MG63 (cell line): ENCODE measurements at regions not wholly inside any gene's neighbourhood (a gene's known extent, or its start where the extent isn't known, plus 50 kb on each side); places are given as distances from the start of the nearest gene placed in this dataset.
"Not testable (repeated sequence)": the region's sequence is repeated elsewhere in the genome, so short reads cannot be mapped to it uniquely, and the experiment has no call there.

Source experiments
- DNase-seq: peaks from one replicate; pipeline ENCODE4 v3.0.0-alpha.2; 2020
- H3K27me3 ChIP-seq: fragments of 250-450 bp; sonication (Bioruptor Pico); 2 replicates; pipeline ENCODE4 v1.5.1; 2020; ENCODE audit warnings: mild to moderate bottlenecking, moderate library complexity
- H3K36me3 ChIP-seq: fragments of 250-450 bp; sonication (Bioruptor Pico); 2 replicates; pipeline ENCODE4 v1.5.1; 2020; ENCODE audit warnings: mild to moderate bottlenecking, moderate library complexity
- H3K4me3 ChIP-seq: fragments of 250-450 bp; sonication (Bioruptor Pico); 2 replicates; pipeline ENCODE4 v1.5.1; 2020; ENCODE audit warnings: mild to moderate bottlenecking, moderate library complexity
- H3K9me3 ChIP-seq: fragments of 250-450 bp; sonication (Bioruptor Pico); 2 replicates; pipeline ENCODE4 v1.5.1; 2020; ENCODE audit warnings: mild to moderate bottlenecking, moderate library complexity

DNA sequence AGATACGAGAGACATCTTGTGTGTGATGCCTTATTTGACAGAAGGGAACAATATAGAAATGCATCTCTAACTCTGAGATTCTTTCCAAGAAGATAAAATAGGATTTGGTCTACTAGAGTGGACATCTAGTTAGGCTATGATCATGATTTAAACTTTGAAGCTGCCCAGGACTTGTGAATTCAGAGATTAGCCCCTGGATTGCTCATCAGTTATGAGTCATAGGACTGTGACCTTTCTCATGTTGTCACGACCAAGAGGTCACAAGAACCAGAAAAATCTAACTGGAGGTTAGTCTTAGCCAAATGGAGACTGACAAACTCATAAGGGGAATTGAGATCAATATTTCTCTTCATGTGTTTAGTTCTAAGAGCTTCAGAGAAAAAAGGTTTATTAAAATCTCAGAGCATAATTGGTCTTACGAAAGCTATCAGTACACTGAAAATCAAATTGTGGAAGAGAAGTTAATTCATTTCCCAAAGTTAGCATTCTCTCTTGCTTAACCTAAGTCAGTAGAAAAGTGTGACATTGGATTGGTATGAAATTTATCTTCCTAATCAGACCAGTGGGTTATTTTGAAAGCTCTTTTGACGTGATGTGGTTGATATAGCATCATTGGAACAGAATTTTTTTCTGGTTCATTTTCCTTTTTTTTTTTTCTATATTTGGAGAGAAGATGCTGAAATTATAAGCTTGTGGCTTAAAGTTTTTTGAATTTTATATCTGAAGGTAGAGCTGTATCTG, 245.7 kb downstream of the RNF144B start:
- Histone ChIP-seq H3K27me3 (no peaks in the 10 kb centered on the region), H3K4me3 (no peak overlapping the region), H3K36me3 (no peaks in the 10 kb centered on the region), H3K9me3 (no peaks in the 10 kb centered on the region)
- DNase-seq, result no peak

GRCh38 chr6:18634912-18635311, 247.8 kb downstream of the RNF144B start:
- Histone ChIP-seq H3K36me3 (no peaks in the 10 kb centered on the region), H3K4me3 (no peak overlapping the region), H3K9me3 (no peaks in the 10 kb centered on the region), H3K27me3 (no peaks in the 10 kb centered on the region)
- no peak for DNase-seq

DNA sequence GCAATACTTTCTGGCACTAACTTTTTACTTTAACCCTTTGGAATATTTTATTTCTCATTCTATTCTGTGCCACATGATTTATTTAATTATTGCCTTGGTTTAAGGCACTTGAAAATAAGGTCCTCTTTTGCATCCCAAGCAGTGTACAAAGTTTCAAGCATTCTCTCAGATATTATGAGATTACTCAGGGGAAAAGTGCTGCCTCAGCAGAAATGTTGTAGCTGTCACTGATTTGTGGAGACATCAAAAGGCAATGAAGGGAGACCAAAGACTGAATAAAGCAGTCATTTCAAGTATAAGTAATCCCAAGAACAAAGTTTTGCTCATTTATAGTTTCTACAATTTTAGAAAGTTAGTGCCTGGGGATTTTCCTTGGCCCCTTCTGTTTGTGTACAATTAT, 253.0 kb downstream of the RNF144B start:
- Histone ChIP-seq H3K4me3 (no peak overlapping the region), H3K27me3 (no peaks in the 10 kb centered on the region), H3K36me3 (no peaks in the 10 kb centered on the region), H3K9me3 (no peaks in the 10 kb centered on the region)
- no peak for DNase-seq

- Histone ChIP-seq H3K27me3 (no peaks in the 10 kb centered on the region), H3K9me3 (no peaks in the 10 kb centered on the region), H3K36me3 (no peaks in the 10 kb centered on the region), H3K4me3 (no peak overlapping the region)
- DNase-seq, result no peak
Observed at GRCh38 chr6:18640754-18641153, 253.6 kb downstream of the RNF144B start.

- Histone ChIP-seq H3K36me3 (no peaks in the 10 kb centered on the region), H3K4me3 (no peak overlapping the region), H3K9me3 (no peaks in the 10 kb centered on the region), H3K27me3 (no peaks in the 10 kb centered on the region)
- DNase-seq, result no peak
Observed at GRCh38 chr6:18654821-18655220, 267.7 kb downstream of the RNF144B start.

GRCh38 chr6:18656506-18656905, 269.4 kb downstream of the RNF144B start:
- DNase-seq, result no peak
- Histone ChIP-seq H3K4me3 (no peak overlapping the region), H3K27me3 (no peaks in the 10 kb centered on the region), H3K36me3 (no peaks in the 10 kb centered on the region), H3K9me3 (no peaks in the 10 kb centered on the region)

DNA sequence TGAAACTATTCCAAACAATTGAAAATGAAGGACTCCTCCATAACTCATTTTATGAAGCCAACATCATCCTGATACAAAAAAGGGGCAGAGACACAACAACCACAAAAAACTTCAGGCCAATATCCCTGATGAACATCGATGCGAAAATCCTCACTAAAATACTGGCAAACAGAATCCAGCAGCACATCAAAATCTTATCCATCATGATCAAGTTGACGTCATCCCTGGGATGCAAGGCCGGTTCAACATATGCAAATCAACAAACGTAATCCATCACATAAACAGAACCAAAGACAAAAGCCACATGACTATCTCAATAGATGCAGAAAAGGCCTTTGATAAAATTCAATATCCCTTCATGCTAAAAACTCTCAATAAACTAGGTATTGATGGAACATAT, 272.8 kb downstream of the RNF144B start:
- not testable (repeated sequence) for H3K4me3 ChIP-seq, H3K36me3 ChIP-seq, H3K27me3 ChIP-seq, H3K9me3 ChIP-seq, DNase-seq

- no peaks in the 10 kb centered on the region for H3K27me3 ChIP-seq
- no peak for DNase-seq
Observed at GRCh38 chr6:18663011-18663410, 275.9 kb downstream of the RNF144B start.

DNA sequence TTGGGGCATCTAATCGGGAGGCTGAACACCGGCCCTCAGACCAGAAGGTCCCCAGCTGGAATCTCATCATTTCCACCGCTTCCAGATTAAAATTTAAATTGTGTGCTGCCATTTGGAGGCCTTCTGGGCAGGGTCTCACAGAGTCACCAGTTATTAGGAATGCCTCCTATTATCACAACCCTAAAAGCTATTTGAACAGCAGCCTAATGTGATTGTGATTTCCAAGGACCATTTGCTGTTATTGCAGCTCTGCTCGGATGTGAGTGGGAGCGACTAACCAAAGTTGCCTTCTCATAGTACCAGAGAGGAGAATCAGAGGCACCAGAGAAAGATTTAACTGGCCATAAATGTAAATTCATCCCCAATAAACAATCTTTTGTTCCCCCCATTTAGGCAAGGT, 277.3 kb downstream of the RNF144B start:
- Histone ChIP-seq H3K36me3 (no peaks in the 10 kb centered on the region), H3K4me3 (no peak overlapping the region), H3K27me3 (no peaks in the 10 kb centered on the region), H3K9me3 (no peaks in the 10 kb centered on the region)
- no peak for DNase-seq

More at GRCh38 chr6:18663011-18663410, 275.9 kb downstream of the RNF144B start:
- H3K4me3 ChIP-seq, result no peak overlapping the region
- H3K9me3 ChIP-seq, result no peaks in the 10 kb centered on the region
- H3K36me3 ChIP-seq, result no peaks in the 10 kb centered on the region

DNA sequence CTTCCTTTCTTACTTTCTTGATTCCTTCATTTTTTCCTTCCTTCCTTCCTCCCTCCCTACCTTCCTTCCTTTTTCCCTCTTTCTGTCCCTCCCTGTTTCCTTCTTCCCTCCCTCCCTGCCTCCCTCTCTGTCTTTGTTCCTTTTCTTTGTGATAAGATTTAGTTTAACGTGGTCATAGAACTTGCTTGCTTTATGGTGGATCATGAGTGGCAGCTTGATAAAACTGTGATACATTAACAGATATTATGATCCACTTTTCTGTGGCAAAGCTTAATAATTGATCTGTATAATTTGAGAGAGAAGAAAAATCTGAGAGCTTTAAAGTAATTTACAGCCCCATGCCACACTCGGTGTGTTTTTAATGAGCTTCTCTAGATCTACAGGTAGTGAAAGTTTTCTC, 280.5 kb downstream of the RNF144B start:
- Histone ChIP-seq H3K27me3 (no peaks in the 10 kb centered on the region), H3K9me3 (no peaks in the 10 kb centered on the region), H3K4me3 (no peak overlapping the region), H3K36me3 (no peaks in the 10 kb centered on the region)
- no peak for DNase-seq

DNA sequence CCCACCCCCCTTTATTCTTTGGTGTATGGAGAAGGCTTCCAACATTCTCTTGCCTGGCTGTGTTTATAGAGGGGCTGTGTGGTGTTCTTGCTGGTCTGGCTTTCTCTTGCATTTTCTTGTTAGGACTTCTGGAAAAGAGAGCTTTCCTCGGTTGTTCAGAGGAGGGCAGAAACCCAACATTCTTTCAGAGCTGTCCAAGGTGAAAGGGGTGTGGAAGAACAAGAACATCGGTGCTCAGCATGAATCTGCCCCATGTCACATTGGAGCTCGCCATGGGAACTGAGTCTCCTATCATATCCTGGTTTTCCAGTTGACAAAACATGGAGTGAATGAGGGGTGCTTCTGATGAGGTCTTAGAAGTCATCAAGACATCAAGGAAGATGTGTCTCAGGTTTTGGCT, 281.8 kb downstream of the RNF144B start:
- Histone ChIP-seq H3K27me3 (no peaks in the 10 kb centered on the region), H3K9me3 (no peaks in the 10 kb centered on the region), H3K36me3 (no peaks in the 10 kb centered on the region), H3K4me3 (no peak overlapping the region)
- DNase-seq, result no peak

DNA sequence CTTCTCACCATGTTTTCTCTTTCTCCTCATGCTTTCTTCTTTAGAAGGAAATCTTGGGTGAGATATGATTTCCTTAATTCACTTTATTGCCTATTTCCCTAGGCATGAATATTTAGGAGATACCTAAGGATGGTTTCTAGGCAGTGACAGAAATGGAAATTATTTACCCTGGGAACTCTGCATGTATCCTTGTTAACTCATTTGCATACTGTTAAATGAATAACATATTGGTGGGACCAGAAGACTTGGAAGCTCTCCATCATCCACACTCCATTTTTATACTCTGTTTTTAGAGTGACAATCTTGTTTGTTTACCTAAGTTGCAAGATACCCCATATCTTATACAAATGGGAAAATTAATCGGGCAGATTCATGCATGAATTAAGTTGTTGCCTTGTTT, 285.7 kb downstream of the RNF144B start:
- Histone ChIP-seq H3K9me3 (no peaks in the 10 kb centered on the region), H3K36me3 (no peaks in the 10 kb centered on the region), H3K4me3 (no peak overlapping the region)

GRCh38 chr6:18674346-18674745, 287.2 kb downstream of the RNF144B start:
- Histone ChIP-seq H3K27me3 (no peaks in the 10 kb centered on the region), H3K36me3 (no peaks in the 10 kb centered on the region), H3K4me3 (no peak overlapping the region), H3K9me3 (no peaks in the 10 kb centered on the region)
- DNase-seq, result no peak

More for the DNA sequence above, 285.7 kb downstream of the RNF144B start:
- H3K27me3 ChIP-seq, result no peaks in the 10 kb centered on the region
- no peak for DNase-seq

DNA sequence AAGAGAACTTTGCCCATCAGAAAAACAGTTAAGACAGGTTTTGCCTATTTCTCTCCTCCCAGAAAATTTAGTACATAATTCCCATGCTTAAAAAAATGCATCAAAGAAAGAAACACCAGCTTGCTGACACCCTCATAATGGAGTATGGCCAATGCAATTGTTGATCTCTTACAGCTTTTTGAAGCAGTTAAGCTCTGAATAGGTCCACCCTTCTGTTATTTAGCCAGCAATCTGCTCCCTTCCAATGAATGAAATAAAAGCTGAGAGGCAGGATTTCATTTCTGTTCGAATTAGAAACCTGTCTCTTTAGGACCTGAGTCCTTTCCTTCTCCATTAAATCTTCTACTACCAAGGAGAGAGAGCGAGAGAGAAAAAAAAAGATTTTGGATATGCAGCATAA, 288.7 kb downstream of the RNF144B start:
- no peak overlapping the region for H3K4me3 ChIP-seq
- H3K36me3 ChIP-seq, result no peaks in the 10 kb centered on the region
- no peak for DNase-seq
- H3K27me3 ChIP-seq, result no peaks in the 10 kb centered on the region
- H3K9me3 ChIP-seq, result no peaks in the 10 kb centered on the region

DNA sequence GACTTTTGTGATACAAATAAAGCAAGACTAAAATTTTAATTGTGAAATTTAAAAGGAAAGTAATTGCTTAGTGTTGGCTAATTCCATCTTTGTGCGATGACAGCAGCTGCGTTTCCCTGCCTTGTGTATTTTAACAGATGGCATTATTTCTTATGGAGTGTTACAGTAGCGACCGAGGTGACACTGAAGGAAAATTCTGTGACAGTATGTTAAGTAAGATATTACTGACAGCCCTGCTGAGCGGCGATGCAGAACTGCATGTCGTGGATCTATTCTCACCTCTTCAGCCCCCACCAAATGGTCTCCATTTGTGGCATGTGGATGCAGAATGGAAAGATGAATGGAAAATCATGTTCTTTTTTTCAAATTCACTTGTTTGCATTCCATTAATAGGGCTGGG, 289.4 kb downstream of the RNF144B start:
- no peak for DNase-seq
- no peaks in the 10 kb centered on the region for H3K27me3 ChIP-seq
- H3K36me3 ChIP-seq, result no peaks in the 10 kb centered on the region
- H3K9me3 ChIP-seq, result no peaks in the 10 kb centered on the region
- H3K4me3 ChIP-seq, result no peak overlapping the region

- H3K9me3 ChIP-seq, result no peaks in the 10 kb centered on the region
- no peaks in the 10 kb centered on the region for H3K36me3 ChIP-seq
- H3K4me3 ChIP-seq, result no peak overlapping the region
- no peak for DNase-seq
- no peaks in the 10 kb centered on the region for H3K27me3 ChIP-seq
Observed at GRCh38 chr6:18680842-18681241, 293.7 kb downstream of the RNF144B start.

DNA sequence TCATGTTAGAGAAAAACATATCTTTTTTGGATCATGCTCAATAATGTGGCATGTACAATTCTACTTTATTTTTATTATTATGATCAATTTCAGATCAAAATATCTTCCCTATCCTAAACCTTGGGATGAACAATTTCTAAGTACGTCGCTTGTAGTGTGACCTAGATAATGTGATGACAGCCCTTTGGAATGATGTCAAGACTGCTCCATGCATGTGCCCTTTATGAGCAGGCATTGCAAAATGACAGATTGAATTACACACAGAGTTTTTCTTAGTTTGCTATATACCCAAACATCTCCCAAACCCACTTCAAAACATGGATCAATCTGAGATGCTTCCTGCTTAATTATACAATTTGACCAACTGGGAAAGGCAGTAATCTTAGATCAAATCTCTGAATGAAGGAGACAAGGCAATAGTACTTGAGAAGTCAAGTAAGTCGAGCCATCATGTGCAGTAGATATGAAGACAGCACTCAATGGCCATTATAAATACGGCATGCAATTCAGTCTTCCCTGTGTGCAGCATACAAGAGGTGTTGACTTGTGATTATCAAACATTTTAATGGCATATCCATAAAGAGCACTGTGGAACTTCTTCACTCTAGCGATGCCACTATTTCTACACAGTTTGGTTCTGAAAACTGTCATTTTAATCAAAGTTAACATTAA, 294.8 kb downstream of the RNF144B start:
- Histone ChIP-seq H3K36me3 (no peaks in the 10 kb centered on the region), H3K27me3 (no peaks in the 10 kb centered on the region), H3K4me3 (no peak overlapping the region), H3K9me3 (no peaks in the 10 kb centered on the region)
- no peak for DNase-seq

DNA sequence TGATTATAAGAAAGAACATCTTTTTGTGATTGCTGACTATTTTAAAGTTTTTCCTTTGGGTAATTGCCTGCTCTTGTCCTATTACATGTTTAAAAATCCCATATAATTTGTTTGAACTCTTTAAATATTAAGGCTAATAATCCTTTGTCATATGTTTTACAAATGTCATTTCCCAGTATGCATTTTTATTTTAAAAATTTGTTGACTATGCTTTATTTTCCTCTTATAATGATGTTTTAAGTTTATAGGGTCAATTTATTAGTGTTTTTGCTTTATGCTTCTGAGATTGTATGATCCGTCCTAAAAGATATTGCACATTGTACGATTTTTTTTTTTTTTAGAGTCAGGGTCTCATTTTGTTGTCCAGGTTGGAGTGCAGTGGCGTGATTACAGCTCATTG, 297.2 kb downstream of the RNF144B start:
- no peak for DNase-seq
- H3K27me3 ChIP-seq, result no peaks in the 10 kb centered on the region

More for the DNA sequence above, 297.2 kb downstream of the RNF144B start:
- Histone ChIP-seq H3K9me3 (no peaks in the 10 kb centered on the region), H3K4me3 (no peak overlapping the region), H3K36me3 (no peaks in the 10 kb centered on the region)
